MM.1S (cell line): ENCODE measurements at regions not wholly inside any gene's neighbourhood (a gene's known extent, or its start where the extent isn't known, plus 50 kb on each side); places are given as distances from the start of the nearest gene placed in this dataset.

Experiments used
- EZH2phosphoT487 ChIP-seq: fragments of 300-600 bp; sonication (generic); IDR thresholded peaks from 2 replicates; pipeline ENCODE4 v1.6.1; 2018; ENCODE audit warnings: antibody characterized with exemption, low read length
- TF ChIP-seq, protein P1 (sequence below): fragments of 300-600 bp; sonication (generic); IDR thresholded peaks from 2 replicates; pipeline ENCODE4 v1.5.1; 2016; ENCODE audit warnings: antibody characterized with exemption, low read length, mixed read lengths

DNA sequence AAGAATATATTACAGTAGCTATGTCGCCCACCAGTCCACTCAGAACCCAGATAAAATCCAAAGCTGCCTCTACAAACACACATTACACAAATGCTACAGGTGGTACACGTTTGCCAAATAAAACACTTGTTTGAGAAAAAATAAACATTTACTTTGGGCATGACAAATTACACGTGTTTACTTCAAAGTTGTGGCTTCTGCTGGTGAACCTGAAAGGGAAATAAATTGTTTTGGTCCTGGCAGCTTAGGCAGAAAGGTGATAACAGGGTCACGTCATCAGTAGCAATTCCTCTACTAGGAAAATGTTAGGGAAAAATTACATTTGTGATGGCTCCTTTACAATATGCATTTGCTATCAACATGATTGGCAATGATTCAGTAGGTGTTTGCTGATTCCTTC is 497.3 kb upstream of the WWC1 start:
- TF ChIP-seq, protein P1, sequence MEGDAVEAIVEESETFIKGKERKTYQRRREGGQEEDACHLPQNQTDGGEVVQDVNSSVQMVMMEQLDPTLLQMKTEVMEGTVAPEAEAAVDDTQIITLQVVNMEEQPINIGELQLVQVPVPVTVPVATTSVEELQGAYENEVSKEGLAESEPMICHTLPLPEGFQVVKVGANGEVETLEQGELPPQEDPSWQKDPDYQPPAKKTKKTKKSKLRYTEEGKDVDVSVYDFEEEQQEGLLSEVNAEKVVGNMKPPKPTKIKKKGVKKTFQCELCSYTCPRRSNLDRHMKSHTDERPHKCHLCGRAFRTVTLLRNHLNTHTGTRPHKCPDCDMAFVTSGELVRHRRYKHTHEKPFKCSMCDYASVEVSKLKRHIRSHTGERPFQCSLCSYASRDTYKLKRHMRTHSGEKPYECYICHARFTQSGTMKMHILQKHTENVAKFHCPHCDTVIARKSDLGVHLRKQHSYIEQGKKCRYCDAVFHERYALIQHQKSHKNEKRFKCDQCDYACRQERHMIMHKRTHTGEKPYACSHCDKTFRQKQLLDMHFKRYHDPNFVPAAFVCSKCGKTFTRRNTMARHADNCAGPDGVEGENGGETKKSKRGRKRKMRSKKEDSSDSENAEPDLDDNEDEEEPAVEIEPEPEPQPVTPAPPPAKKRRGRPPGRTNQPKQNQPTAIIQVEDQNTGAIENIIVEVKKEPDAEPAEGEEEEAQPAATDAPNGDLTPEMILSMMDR = no peak
- TF ChIP-seq EZH2phosphoT487 = no peak
